ENCODE measurements at regions not wholly inside any gene's neighbourhood (a gene's known extent, or its start where the extent isn't known, plus 50 kb on each side); places are given as distances from the start of the nearest gene placed in this dataset.
A peak's percentile ranks its signal among the peaks of the same experiment; 100 is the strongest.

GRCh38 chr7:45235905-45236304 is 78.3 kb downstream of the RAMP3 start:
- no peak for DNase-seq

- no peak for DNase-seq
Observed at GRCh38 chr7:45236666-45237065, 79.1 kb downstream of the RAMP3 start.

- DNase-seq: no peak
Observed at GRCh38 chr7:45237788-45238461, 80.3 kb downstream of the RAMP3 start.

- DNase-seq: no peak
Observed at GRCh38 chr7:45238806-45239205, 81.2 kb downstream of the RAMP3 start.

GRCh38 chr7:45239486-45239885 is 81.9 kb downstream of the RAMP3 start:
- no peak for DNase-seq

GRCh38 chr7:45240273-45240771 is 82.7 kb downstream of the RAMP3 start:
- no peak for DNase-seq

GRCh38 chr7:45240926-45241325 is 83.3 kb downstream of the RAMP3 start:
- DNase-seq: no peak

GRCh38 chr7:45241339-45242109 is 83.9 kb downstream of the RAMP3 start:
- DNase-seq: no peak

- no peak for DNase-seq
Observed at GRCh38 chr7:45242261-45242660, 84.7 kb downstream of the RAMP3 start.

GRCh38 chr7:45242698-45243097 is 85.1 kb downstream of the RAMP3 start:
- DNase-seq: no peak

- DNase-seq: no peak
Observed at GRCh38 chr7:45244981-45245380, 87.4 kb downstream of the RAMP3 start.

GRCh38 chr7:45246339-45246738 is 88.7 kb downstream of the RAMP3 start:
- DNase-seq: no peak

- no peak for DNase-seq
Observed at GRCh38 chr7:45252248-45252647, 94.7 kb downstream of the RAMP3 start.

- DNase-seq: no peak
Observed at GRCh38 chr7:45252857-45253256, 95.3 kb downstream of the RAMP3 start.

GRCh38 chr7:45253368-45253767 is 95.8 kb downstream of the RAMP3 start:
- DNase-seq: no peak

GRCh38 chr7:45255187-45255586 is 97.6 kb downstream of the RAMP3 start:
- DNase-seq: no peak

GRCh38 chr7:45256309-45256708 is 98.7 kb downstream of the RAMP3 start:
- DNase-seq: no peak

- no peak for DNase-seq
Observed at GRCh38 chr7:45256775-45257174, 99.2 kb downstream of the RAMP3 start.

- DNase-seq: no peak
Observed at GRCh38 chr7:45257284-45257683, 99.7 kb downstream of the RAMP3 start.

GRCh38 chr7:45258533-45259226 is 101.1 kb downstream of the RAMP3 start:
- DNase-seq: no peak

GRCh38 chr7:45259227-45259596 is 101.6 kb downstream of the RAMP3 start:
- DNase-seq: no peak

- peak; percentile 49 for DNase-seq
Observed at GRCh38 chr7:45259966-45260646, 102.5 kb downstream of the RAMP3 start.

- DNase-seq: no peak
Observed at GRCh38 chr7:45267262-45267661, 109.7 kb downstream of the RAMP3 start.

All from activated effector memory CD4-positive, alpha-beta T cell treated with Interleukin-2 at 50 U/mL for 16 hours (primary cell).